ENCODE measurements at regions not wholly inside any gene's neighbourhood (a gene's known extent, or its start where the extent isn't known, plus 50 kb on each side); places are given as distances from the start of the nearest gene placed in this dataset.

GRCh38 chr17:15894913-15895658 lies 49.8 kb upstream of the ADORA2B start:
- no peak for DNase-seq (ENCODE audit: low spot score)
